HPDE6-E6E7 (cell line): ENCODE measurements at regions not wholly inside any gene's neighbourhood (a gene's known extent, or its start where the extent isn't known, plus 50 kb on each side); places are given as distances from the start of the nearest gene placed in this dataset.

Experiments
- DNase-seq: peaks from one replicate; pipeline ENCODE4 v3.0.0; 2011; ENCODE audit warnings: missing footprints; ENCODE audit errors: extremely low spot score

DNA sequence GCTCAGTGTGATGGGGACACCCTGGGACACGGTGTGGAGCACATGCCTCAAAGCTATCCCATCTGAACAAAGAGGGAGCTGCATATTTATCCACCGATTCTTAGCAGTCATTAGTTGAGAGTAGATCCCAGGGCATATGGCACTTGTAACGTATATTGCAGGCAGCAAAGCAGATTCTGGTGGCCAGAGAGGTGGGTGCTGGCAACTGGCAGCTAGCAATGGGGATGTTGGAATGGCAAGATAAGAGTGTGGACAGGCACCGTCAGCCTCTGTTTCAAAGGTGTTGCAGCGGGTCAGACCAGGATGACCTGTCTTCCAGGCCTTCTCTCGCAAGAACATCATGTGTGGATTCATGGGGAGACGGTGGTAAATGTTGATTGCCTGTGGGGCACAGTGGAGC, 54.0 kb upstream of the ADRA1D start:
- DNase-seq = no peak

DNA sequence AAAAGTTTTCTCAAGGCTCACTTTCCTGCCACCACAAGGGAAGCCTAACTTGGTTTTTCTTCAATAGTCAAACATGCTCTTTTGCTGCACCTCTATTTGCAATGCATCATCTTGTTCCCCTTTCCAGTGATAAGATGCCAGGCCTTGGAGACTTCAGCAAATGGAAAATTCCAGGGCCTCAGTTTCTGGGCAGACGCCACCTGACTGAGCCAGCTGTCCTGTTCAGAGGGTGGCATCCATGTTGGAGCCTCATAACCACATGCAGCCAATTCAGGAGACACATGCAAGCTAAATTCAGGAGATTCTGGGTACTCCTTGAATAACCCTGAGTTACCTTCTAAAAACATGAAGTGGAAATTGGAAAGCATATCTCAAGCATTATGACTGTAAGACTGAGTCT, 51.8 kb upstream of the ADRA1D start:
- DNase-seq = no peak

DNA sequence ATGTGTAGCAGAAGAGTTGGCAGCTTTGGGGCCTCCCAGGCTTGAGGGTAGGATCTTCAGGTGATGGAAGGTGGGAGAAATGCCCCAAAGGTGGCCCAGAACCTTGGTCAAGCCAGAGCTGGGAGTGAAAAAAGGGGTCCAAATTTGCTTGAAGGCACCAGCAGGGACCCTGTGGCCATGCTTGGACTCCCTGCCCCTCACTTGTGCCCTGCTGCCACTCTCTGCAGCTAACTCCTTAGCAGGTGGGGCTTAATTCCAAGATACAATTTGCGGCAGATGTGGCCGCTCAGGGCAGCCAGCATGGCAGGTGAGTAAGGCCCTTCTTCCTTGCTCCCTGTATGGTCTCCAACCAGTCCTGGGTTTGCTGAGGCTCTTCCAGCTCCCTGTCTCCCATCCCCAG, 51.3 kb upstream of the ADRA1D start:
- DNase-seq = no peak

GRCh38 chr20:4299773-4300172, 50.7 kb upstream of the ADRA1D start:
- no peak for DNase-seq

DNA sequence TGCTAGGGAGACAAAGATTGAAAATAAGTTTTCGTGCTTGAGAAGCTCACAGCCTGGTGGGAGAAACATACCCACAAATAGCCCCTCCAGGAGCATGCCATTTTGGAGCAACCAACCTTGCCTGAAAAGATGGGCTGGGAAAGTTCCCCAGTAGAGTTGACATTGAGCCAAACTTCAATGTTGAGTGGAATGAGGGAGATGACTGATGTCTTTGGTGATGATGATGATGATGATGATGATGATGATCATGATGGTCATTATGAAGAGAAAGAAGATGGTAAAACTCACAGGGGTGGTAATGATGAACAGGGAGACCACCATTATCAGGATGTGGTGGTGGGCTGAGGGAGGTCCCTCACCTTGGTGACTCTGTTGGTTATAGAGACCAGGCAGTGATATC, 50.1 kb upstream of the ADRA1D start:
- no peak for DNase-seq
